B cell (primary cell): ENCODE measurements at regions not wholly inside any gene's neighbourhood (a gene's known extent, or its start where the extent isn't known, plus 50 kb on each side); places are given as distances from the start of the nearest gene placed in this dataset.

Experiments
- EZH2 ChIP-seq: IDR thresholded peaks from 2 replicates; pipeline ENCODE4 v1.6.1; 2012; ENCODE audit warnings: borderline replicate concordance, low read depth, mild to moderate bottlenecking, moderate library complexity, low read length; ENCODE audit not compliant: insufficient read depth, poor library complexity, severe bottlenecking
- TF ChIP-seq, protein P1 (sequence below): fragments of 200-600 bp; IDR thresholded peaks from one replicate; pipeline ENCODE4 v1.8.0; 2022; ENCODE audit warnings: antibody characterized with exemption, mild to moderate bottlenecking

DNA sequence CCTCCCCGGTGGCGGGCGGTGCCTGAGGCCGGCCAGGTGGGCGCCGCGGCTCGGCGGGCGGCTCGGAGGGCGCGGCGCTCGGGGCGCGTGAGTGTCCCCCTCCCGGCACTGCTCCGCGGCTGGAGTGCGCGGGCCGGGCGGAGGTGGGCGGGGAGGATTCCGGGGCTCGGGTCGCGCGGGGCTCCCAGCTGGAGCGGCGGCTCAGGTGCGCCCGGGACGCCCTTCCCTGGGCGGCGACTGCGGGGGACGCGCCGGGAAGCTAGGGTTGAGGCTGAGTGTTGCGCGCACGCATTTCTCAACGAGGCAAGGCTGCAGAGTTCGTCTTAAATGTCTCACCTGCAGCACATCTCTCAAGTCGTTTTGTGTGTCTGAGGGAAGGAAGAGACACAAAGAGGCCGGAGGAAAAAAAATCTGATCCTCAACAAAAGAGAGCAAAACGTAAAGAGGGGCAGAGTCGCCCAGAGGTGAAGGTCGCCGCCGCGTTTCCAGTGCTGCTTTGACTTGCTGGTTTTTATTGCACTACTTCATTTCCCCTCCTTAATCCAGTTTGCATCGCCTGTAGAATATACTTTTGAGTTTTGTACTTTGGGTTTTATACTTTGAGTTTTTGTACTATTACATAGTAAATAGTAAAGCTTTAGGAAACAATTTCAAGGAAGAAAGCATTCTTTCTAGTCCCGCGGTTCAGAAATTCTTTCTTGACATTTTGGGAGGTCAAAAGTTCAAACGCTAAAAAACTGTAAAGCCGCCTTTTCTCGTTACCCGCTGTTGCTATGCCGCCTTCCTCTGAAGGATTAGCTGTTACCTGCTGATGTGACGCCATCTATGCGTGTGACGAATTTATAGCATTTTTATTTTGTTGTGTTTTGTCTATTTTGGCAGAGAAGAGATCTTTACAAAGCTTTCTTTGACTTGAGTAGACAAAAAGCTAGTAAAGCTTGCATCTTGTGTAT lies 106.5 kb upstream of the STOX2 start:
- TF ChIP-seq, protein P1, sequence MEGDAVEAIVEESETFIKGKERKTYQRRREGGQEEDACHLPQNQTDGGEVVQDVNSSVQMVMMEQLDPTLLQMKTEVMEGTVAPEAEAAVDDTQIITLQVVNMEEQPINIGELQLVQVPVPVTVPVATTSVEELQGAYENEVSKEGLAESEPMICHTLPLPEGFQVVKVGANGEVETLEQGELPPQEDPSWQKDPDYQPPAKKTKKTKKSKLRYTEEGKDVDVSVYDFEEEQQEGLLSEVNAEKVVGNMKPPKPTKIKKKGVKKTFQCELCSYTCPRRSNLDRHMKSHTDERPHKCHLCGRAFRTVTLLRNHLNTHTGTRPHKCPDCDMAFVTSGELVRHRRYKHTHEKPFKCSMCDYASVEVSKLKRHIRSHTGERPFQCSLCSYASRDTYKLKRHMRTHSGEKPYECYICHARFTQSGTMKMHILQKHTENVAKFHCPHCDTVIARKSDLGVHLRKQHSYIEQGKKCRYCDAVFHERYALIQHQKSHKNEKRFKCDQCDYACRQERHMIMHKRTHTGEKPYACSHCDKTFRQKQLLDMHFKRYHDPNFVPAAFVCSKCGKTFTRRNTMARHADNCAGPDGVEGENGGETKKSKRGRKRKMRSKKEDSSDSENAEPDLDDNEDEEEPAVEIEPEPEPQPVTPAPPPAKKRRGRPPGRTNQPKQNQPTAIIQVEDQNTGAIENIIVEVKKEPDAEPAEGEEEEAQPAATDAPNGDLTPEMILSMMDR = no peak
- no peak for TF ChIP-seq EZH2
